Uterus (tissue), 2 donors: ENCODE measurements at regions not wholly inside any gene's neighbourhood (a gene's known extent, or its start where the extent isn't known, plus 50 kb on each side); places are given as distances from the start of the nearest gene placed in this dataset.

Experiments
- CTCF ChIP-seq, 4 experiments: fragments of 200-600 bp in 2 of 4; fragments of 450-650 bp in 2 of 4; sonication (generic) in 2 of 4; IDR thresholded peaks; one replicate each; pipeline ENCODE4 v1.5.1; 2016 to 2019; ENCODE audit warnings: antibody characterized with exemption in 4 of 4, mild to moderate bottlenecking in 2 of 4, moderate library complexity in 1 of 4
- POLR2A ChIP-seq, 2 donors: fragments of 450-650 bp; IDR thresholded peaks; one replicate each; pipeline ENCODE4 v1.6.1; 2016; ENCODE audit warnings: antibody characterized with exemption in 2 of 2, mild to moderate bottlenecking in 1 of 2, moderate library complexity in 1 of 2

GRCh38 chr4:144489831-144490230 is 156.1 kb upstream of the HHIP start:
- TF ChIP-seq CTCF (IDR thresholded peaks at IDR 0.05) = no peak
- no peak for TF ChIP-seq POLR2A (IDR thresholded peaks at IDR 0.05)
